Activated B cell treated with CpG ODN at 0.5 μM for 24 hours (primary cell): ENCODE measurements at regions not wholly inside any gene's neighbourhood (a gene's known extent, or its start where the extent isn't known, plus 50 kb on each side); places are given as distances from the start of the nearest gene placed in this dataset.

Experiments
- ATAC-seq: fragments of 200-7000 bp; cut with Tn5 transposase; one replicate; pipeline ENCODE4 v1.10.0; 2021; ENCODE audit warnings: low read depth, mild to moderate bottlenecking, moderate library complexity
- CTCF ChIA-PET: fragments of 350-600 bp; sonication (Branson Sonifier 250); formaldehyde crosslinking; loops from one replicate; lab custom pipeline; 2021; ENCODE audit warnings: antibody characterized with exemption; lab: Charles Lee
- POLR2A ChIA-PET: fragments of 350-600 bp; sonication (Branson Sonifier 250); formaldehyde crosslinking; loops from one replicate; lab custom pipeline; 2021; ENCODE audit warnings: antibody characterized with exemption; lab: Charles Lee
- DNase-seq: peaks from one replicate; pipeline ENCODE4 v3.0.0; 2022
- H3K27ac Mint-ChIP-seq: one replicate; pipeline ENCODE4 v1.8.0; 2020; ENCODE audit warnings: mixed read lengths
- H3K27me3 Mint-ChIP-seq: one replicate; pipeline ENCODE4 v1.8.0; 2021; ENCODE audit warnings: mixed read lengths
- H3K36me3 Mint-ChIP-seq: one replicate; pipeline ENCODE4 v1.8.0; 2021; ENCODE audit warnings: low read depth, mixed read lengths
- H3K4me1 Mint-ChIP-seq: one replicate; pipeline ENCODE4 v1.8.0; 2021; ENCODE audit warnings: mixed read lengths
- H3K4me3 Mint-ChIP-seq: one replicate; pipeline ENCODE4 v1.8.0; 2020; ENCODE audit warnings: mild to moderate bottlenecking, mixed read lengths
- H3K9me3 Mint-ChIP-seq: one replicate; pipeline ENCODE4 v1.8.0; 2020; ENCODE audit warnings: mixed read lengths
- intact Hi-C: fragments of 100-400 bp; cut with micrococcal nuclease; formaldehyde crosslinking; loops from one replicate; pipeline ENCODE4 v1.15.1; 2024
- TF ChIP-seq, protein P1 (sequence below): fragments of 200-600 bp; IDR thresholded peaks from one replicate; pipeline ENCODE4 v1.8.0; 2022; ENCODE audit warnings: antibody characterized with exemption, mild to moderate bottlenecking

DNA sequence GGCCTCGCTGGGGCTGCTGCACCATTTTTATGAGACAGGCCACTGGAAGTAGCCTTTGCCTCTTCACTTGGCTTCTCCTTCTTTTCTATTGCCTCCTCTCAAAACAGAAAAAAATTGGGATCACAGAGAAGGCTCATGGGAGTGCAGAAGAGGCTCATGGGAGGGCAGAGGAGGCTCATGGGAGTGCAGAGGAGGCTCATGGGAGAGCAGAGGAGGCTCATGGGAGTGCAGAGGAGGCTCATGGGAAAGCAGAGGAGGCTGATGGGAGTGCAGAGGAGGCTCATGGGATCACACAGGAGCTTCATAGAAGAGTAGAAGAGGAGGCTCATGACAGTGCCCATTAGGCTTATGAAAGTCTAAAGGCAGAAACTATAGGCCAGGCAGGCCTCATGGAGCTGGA lies 211.2 kb downstream of the IRF8 start:
- DNase-seq (no peak), ATAC-seq (no peak)
- Mint-ChIP-seq H3K4me3 (no peak overlapping the region), H3K27ac (no peak overlapping the region), H3K36me3 (no peaks in the 10 kb centered on the region), H3K4me1 (no peaks in the 10 kb centered on the region), H3K9me3 (no peaks in the 10 kb centered on the region), H3K27me3 (peaks cover 10% of the 10 kb centered on the region)
- intact Hi-C loops: no loop called here
- ChIA-PET CTCF (no interaction called here), POLR2A (no interaction called here)
- TF ChIP-seq, protein P1, sequence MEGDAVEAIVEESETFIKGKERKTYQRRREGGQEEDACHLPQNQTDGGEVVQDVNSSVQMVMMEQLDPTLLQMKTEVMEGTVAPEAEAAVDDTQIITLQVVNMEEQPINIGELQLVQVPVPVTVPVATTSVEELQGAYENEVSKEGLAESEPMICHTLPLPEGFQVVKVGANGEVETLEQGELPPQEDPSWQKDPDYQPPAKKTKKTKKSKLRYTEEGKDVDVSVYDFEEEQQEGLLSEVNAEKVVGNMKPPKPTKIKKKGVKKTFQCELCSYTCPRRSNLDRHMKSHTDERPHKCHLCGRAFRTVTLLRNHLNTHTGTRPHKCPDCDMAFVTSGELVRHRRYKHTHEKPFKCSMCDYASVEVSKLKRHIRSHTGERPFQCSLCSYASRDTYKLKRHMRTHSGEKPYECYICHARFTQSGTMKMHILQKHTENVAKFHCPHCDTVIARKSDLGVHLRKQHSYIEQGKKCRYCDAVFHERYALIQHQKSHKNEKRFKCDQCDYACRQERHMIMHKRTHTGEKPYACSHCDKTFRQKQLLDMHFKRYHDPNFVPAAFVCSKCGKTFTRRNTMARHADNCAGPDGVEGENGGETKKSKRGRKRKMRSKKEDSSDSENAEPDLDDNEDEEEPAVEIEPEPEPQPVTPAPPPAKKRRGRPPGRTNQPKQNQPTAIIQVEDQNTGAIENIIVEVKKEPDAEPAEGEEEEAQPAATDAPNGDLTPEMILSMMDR: no peak

DNA sequence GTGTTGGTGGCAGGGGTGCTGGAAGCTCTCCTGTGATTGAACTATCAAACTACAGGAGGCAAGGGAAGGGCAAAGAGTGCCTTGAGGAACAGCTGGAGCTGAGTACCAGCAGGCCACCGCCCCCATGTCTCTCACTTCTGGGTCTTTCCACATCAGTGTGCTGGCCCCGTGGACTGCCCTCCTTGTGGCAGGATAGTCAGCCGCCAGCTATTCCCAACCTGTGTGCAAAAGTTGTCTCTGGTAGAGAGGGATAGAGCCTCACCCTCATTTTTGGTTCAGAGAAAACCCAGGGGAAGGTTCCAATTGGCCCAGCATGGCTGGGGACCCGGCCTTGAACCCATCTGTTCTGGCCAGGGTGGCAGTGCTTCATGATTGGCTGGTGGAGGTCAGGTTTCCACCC lies 211.8 kb downstream of the IRF8 start:
- Mint-ChIP-seq H3K36me3 (no peaks in the 10 kb centered on the region), H3K9me3 (no peaks in the 10 kb centered on the region), H3K27ac (no peak overlapping the region), H3K4me3 (no peak overlapping the region), H3K4me1 (no peaks in the 10 kb centered on the region), H3K27me3 (peaks cover 14% of the 10 kb centered on the region)
- TF ChIP-seq, protein P1: no peak
- ATAC-seq: no peak
- ChIA-PET CTCF (no interaction called here), POLR2A (no interaction called here)
- no peak for DNase-seq
- intact Hi-C loops: no loop called here

DNA sequence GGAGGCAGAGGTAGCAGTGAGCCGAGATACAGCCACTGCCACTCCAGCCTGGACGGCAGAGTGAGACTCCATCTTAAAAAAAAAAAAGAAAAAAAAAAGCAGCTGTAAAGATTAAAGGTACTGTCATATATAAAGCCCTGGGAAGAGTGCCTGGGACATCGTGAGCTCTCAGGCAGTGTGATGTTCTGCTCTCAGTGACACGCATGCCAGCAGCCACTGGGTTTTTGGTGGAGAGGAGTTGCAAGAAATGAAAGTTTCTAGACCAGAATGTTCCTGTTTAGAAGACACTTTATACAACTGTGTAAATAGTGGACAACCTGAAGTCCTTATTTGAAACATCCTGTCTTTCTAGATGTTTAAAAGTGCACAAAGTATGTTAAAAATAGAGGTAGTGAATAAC lies 213.2 kb downstream of the IRF8 start:
- no peaks in the 10 kb centered on the region for H3K4me1 Mint-ChIP-seq
- CTCF ChIA-PET: no interaction called here
- POLR2A ChIA-PET: no interaction called here
- TF ChIP-seq, protein P1: no peak
- ATAC-seq (no peak), DNase-seq (no peak)
- H3K9me3 Mint-ChIP-seq: no peaks in the 10 kb centered on the region
- H3K36me3 Mint-ChIP-seq: no peaks in the 10 kb centered on the region
- intact Hi-C loops: no loop called here
- H3K4me3 Mint-ChIP-seq: no peak overlapping the region
- H3K27me3 Mint-ChIP-seq: peaks cover 14% of the 10 kb centered on the region
- H3K27ac Mint-ChIP-seq: no peak overlapping the region

DNA sequence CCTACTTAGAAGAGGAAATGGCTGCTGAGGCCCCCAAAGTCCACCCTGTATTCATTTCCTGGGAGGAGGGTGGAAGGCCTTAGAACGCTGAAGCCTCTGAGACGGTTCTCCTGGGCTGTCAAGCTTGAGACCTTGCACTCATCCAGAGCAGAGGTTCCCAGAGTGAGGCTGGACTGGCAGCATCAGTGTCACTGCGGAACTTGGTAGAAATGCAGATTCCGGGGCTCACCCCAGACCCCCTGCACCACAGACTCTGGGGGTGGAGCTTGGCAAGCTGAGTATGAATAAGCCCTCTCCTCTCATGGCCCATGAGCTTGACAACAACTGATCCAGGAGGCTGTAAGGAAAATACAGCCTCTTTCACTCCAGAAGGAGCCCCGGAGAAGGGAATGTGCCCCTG lies 218.3 kb downstream of the IRF8 start:
- Mint-ChIP-seq H3K4me1 (no peaks in the 10 kb centered on the region), H3K27ac (no peak overlapping the region), H3K9me3 (no peaks in the 10 kb centered on the region), H3K36me3 (no peaks in the 10 kb centered on the region), H3K27me3 (peaks cover 28% of the 10 kb centered on the region), H3K4me3 (no peak overlapping the region)
- no peak for ATAC-seq
- POLR2A ChIA-PET: no interaction called here
- no peak for DNase-seq
- CTCF ChIA-PET: no interaction called here
- intact Hi-C loops: no loop called here
- TF ChIP-seq, protein P1: no peak

DNA sequence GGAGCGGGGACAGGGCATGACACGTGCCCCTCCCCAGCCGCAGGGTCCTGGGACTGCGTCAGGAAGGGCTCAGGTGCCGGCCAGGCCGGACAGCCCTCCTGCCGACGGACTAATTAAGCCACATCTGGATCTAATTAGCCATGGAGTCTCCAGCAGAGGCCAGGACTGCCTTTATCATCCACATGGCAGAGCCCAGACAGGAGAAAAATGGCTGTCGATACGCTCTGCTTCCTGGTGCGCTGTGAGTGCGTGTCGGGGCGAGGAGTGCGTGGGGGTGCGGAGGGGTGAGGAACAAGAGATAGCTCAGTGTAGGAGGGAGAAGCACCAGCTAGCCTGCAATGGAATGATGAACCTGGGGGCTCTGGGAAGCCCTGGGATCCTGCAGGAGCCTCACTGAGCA lies 218.8 kb downstream of the IRF8 start:
- no peaks in the 10 kb centered on the region for H3K36me3 Mint-ChIP-seq
- H3K9me3 Mint-ChIP-seq: no peaks in the 10 kb centered on the region
- DNase-seq (no peak), ATAC-seq (no peak)
- peaks cover 28% of the 10 kb centered on the region for H3K27me3 Mint-ChIP-seq
- no peaks in the 10 kb centered on the region for H3K4me1 Mint-ChIP-seq
- intact Hi-C loops: no loop called here
- CTCF ChIA-PET: no interaction called here
- POLR2A ChIA-PET: no interaction called here
- no peak overlapping the region for H3K27ac Mint-ChIP-seq
- TF ChIP-seq, protein P1: no peak
- H3K4me3 Mint-ChIP-seq: no peak overlapping the region
